ENCODE measurements at regions not wholly inside any gene's neighbourhood (a gene's known extent, or its start where the extent isn't known, plus 50 kb on each side); places are given as distances from the start of the nearest gene placed in this dataset.

- TF ChIP-seq CTCF (IDR thresholded peaks at IDR 0.05; ENCODE audit: low read depth, low read length, poor library complexity, severe bottlenecking) (no peak), EZH2phosphoT487 (IDR thresholded peaks at IDR 0.05; ENCODE audit: borderline replicate concordance, low read length) (no peak)
Measured at GRCh38 chr4:18981234-18981615, 959.7 kb upstream of the LCORL start.

Measured in DOHH2 (cell line).